Endothelial cell of umbilical vein (primary cell): ENCODE measurements at regions not wholly inside any gene's neighbourhood (a gene's known extent, or its start where the extent isn't known, plus 50 kb on each side); places are given as distances from the start of the nearest gene placed in this dataset.

Experiments used
- BruUV-seq: library from RNA; stranded (reverse); fragments of 400-500 nt; replicated peaks from 2 replicates; lab custom pipeline; 2021; lab: Mats Ljungman, UMichigan
- CTCF ChIA-PET: fragments of 300-600, 350-600 bp; sonication (Branson Sonifier 250); formaldehyde crosslinking; loops from one replicate; lab custom pipeline; 2021; ENCODE audit warnings: antibody characterized with exemption, inconsistent platforms; lab: Charles Lee
- POLR2A ChIA-PET: fragments of 300-600, 350-600 bp; sonication (Branson Sonifier 250); formaldehyde crosslinking; loops from one replicate; lab custom pipeline; 2021; ENCODE audit warnings: antibody characterized with exemption, inconsistent platforms; lab: Charles Lee
- DNase-seq: peaks from one replicate; pipeline ENCODE4 v3.0.0-alpha.2; 2011; ENCODE audit warnings: low read depth, low spot score
- FAIRE-seq: peaks from 2 replicates; lab custom pipeline; 2011; peaks lifted over from hg19 to GRCh38; lab: Jason Lieb, UNC
- H2AFZ ChIP-seq: 2 replicates; pipeline ENCODE4 v1.6.0; 2012; ENCODE audit warnings: low read depth, low read length, control low read depth, inconsistent platforms
- H3K27ac ChIP-seq: 2 replicates; pipeline ENCODE4 v1.5.1; 2011; ENCODE audit warnings: low read depth, mild to moderate bottlenecking, control low read depth, low read length, moderate library complexity; ENCODE audit not compliant: insufficient read depth
- H3K27me3 ChIP-seq, 2 experiments: 2 replicates each; pipeline versions ENCODE4 v1.6.0 to v1.6.1; 2011; ENCODE audit warnings: low read length in 2 of 2, mixed read lengths in 1 of 2; ENCODE audit not compliant: control insufficient read depth in 2 of 2, insufficient read depth in 2 of 2
- H3K36me3 ChIP-seq, 2 experiments: 2 replicates in 1 of 2; 3 replicates in 1 of 2; pipeline ENCODE4 v1.5.1; 2011; ENCODE audit warnings: low read length in 2 of 2, mild to moderate bottlenecking in 1 of 2, moderate library complexity in 1 of 2; ENCODE audit not compliant: control insufficient read depth in 2 of 2, insufficient read depth in 2 of 2; ENCODE audit errors: extremely low read depth in 1 of 2
- H3K4me1 ChIP-seq: 3 replicates; pipeline ENCODE4 v1.5.1; 2011; ENCODE audit warnings: mild to moderate bottlenecking, low read length; ENCODE audit not compliant: control insufficient read depth, insufficient read depth; ENCODE audit errors: extremely low read depth
- H3K4me2 ChIP-seq: 2 replicates; pipeline ENCODE4 v1.6.1; 2011; ENCODE audit warnings: low read length, control low read depth, mixed read lengths; ENCODE audit not compliant: insufficient read depth
- H3K4me3 ChIP-seq, 3 experiments: fragments of 200-600 bp in 1 of 3; sonication (generic), shearing (Covaris generic) in 1 of 3; replicated peaks in 1 of 3; 2 replicates each; pipeline ENCODE4 v1.5.1; 2011 to 2016; ENCODE audit warnings: control low read depth in 3 of 3, low read length in 3 of 3, mild to moderate bottlenecking in 2 of 3, inconsistent platforms in 1 of 3, low read depth in 1 of 3, moderate library complexity in 1 of 3; ENCODE audit not compliant: insufficient read depth in 1 of 3
- H3K79me2 ChIP-seq: 2 replicates; pipeline ENCODE4 v1.6.0; 2012; ENCODE audit warnings: low read length, inconsistent platforms; ENCODE audit not compliant: control insufficient read depth, insufficient read depth
- H3K9ac ChIP-seq: replicated peaks from 2 replicates; pipeline ENCODE3; 2011; ENCODE audit warnings: low read length, control low read depth; ENCODE audit not compliant: insufficient read depth; ENCODE audit errors: extremely low read depth
- H3K9me1 ChIP-seq: replicated peaks from 3 replicates; pipeline ENCODE4 v1.6.0; 2011; ENCODE audit warnings: mild to moderate bottlenecking, low read length; ENCODE audit not compliant: control insufficient read depth, insufficient read depth; ENCODE audit errors: extremely low read depth
- H3K9me3 ChIP-seq: replicated peaks from 2 replicates; pipeline ENCODE4 v1.5.1; 2012; ENCODE audit warnings: low read length, inconsistent platforms; ENCODE audit not compliant: control insufficient read depth, insufficient read depth
- H4K20me1 ChIP-seq: replicated peaks from 2 replicates; pipeline ENCODE3; 2011; ENCODE audit warnings: mild to moderate bottlenecking, low read length; ENCODE audit not compliant: control insufficient read depth, insufficient read depth; ENCODE audit errors: extremely low read depth
- EZH2 ChIP-seq: IDR thresholded peaks from 2 replicates; pipeline ENCODE4 v1.6.1; 2012; ENCODE audit warnings: borderline replicate concordance, low read depth, mild to moderate bottlenecking, moderate library complexity, low read length, inconsistent platforms; ENCODE audit not compliant: severe bottlenecking
- FOS ChIP-seq: IDR thresholded peaks from 2 replicates; pipeline ENCODE4 v1.6.1; 2011; ENCODE audit warnings: mild to moderate bottlenecking, low read length, moderate library complexity, borderline replicate concordance; ENCODE audit not compliant: insufficient read depth
- MAX ChIP-seq: IDR thresholded peaks from 2 replicates; pipeline ENCODE4 v1.6.1; 2011; ENCODE audit not compliant: insufficient read depth, insufficient read length
- MYC ChIP-seq: IDR thresholded peaks from one replicate; pipeline ENCODE4 v1.6.1; 2011; ENCODE audit warnings: mild to moderate bottlenecking, low read depth, low read length
- POLR2AphosphoS5 ChIP-seq: IDR thresholded peaks from 2 replicates; pipeline ENCODE4 v1.6.1; 2012; ENCODE audit warnings: low read depth, mild to moderate bottlenecking, control low read depth, low read length, moderate library complexity; ENCODE audit not compliant: insufficient read depth
- dilution Hi-C: fragments of 300-500 bp; cut with MboI; formaldehyde crosslinking; loops from one replicate; pipeline ENCODE4 v1.15.0; 2019; ENCODE audit warnings: low sequenced_read_pairs; ENCODE audit not compliant: extremely low pct_ligation_motif_present
- intact Hi-C: fragments of 100-400 bp; cut with micrococcal nuclease; formaldehyde crosslinking; loops from one replicate; pipeline ENCODE4 v1.10.0; 2022

- H3K27me3 ChIP-seq, result no peaks in the 10 kb centered on the region
- H3K4me2 ChIP-seq, result no peak overlapping the region
- intact Hi-C loops (no loop called here), dilution Hi-C loops (no loop called here)
- no TSS peak for BruUV-seq
- POLR2A ChIA-PET, result no interaction called here
- no peak overlapping the region for H3K27ac ChIP-seq
- DNase-seq (peak; percentile 2), FAIRE-seq (no peak)
- no peak overlapping the region for H3K9ac ChIP-seq
- CTCF ChIA-PET, result no interaction called here
- no peaks in the 10 kb centered on the region for H3K9me3 ChIP-seq
- H3K36me3 ChIP-seq, result no peaks in the 10 kb centered on the region
- H2AFZ ChIP-seq, result no peak overlapping the region
- H4K20me1 ChIP-seq, result no peaks in the 10 kb centered on the region
- H3K4me3 ChIP-seq, result no peak overlapping the region
- no peaks in the 10 kb centered on the region for H3K79me2 ChIP-seq
- peaks cover 5% of the 10 kb centered on the region for H3K4me1 ChIP-seq
- H3K9me1 ChIP-seq, result no peaks in the 10 kb centered on the region
- no peak for TF ChIP-seq MAX
- no peak for TF ChIP-seq EZH2
- TF ChIP-seq POLR2AphosphoS5, result no peak
These were observed 132.4 kb upstream of the FSHR start for GRCh38 chr2:49286726-49287125.

- dilution Hi-C loops (no loop called here), intact Hi-C loops (no loop called here)
- Histone ChIP-seq H3K36me3 (no peaks in the 10 kb centered on the region), H3K9me1 (no peaks in the 10 kb centered on the region), H3K79me2 (no peaks in the 10 kb centered on the region), H3K4me3 (no peak overlapping the region), H3K27ac (no peak overlapping the region), H4K20me1 (no peaks in the 10 kb centered on the region), H3K9me3 (no peaks in the 10 kb centered on the region), H3K4me2 (no peak overlapping the region), H2AFZ (no peak overlapping the region), H3K4me1 (peaks cover 5% of the 10 kb centered on the region), H3K27me3 (no peaks in the 10 kb centered on the region), H3K9ac (no peak overlapping the region)
- CTCF ChIA-PET, result no interaction called here
- no peak for TF ChIP-seq POLR2AphosphoS5
- no peak for TF ChIP-seq MYC
- no peak for TF ChIP-seq FOS
- no TSS peak for BruUV-seq
- POLR2A ChIA-PET, result no interaction called here
- FAIRE-seq (no peak), DNase-seq (no peak)
These were observed 131.7 kb upstream of the FSHR start for GRCh38 chr2:49286045-49286444.
